ENCODE measurements at regions not wholly inside any gene's neighbourhood (a gene's known extent, or its start where the extent isn't known, plus 50 kb on each side); places are given as distances from the start of the nearest gene placed in this dataset.

DNA sequence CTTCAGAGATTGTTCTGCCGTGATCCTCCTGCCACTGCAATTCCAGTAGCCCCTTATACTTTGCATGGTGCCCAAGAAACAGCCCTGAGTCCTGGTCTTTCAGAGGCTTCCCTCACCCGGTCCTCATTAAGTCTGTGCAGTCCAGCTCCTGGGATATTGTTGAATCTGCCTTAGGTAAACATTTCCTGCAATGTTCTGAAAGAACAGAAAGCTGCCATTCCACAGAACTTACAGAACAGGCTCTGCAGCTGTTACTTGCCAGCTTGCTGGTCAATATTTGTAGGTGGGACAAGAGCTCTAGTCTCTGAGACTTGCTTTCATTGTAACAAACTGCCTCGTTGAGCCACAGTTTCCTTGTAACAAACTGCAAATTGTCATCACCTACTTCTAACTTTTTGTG is 115.0 kb upstream of the KIF5B start:
- no peak for DNase-seq (ENCODE audit: low read depth)

DNA sequence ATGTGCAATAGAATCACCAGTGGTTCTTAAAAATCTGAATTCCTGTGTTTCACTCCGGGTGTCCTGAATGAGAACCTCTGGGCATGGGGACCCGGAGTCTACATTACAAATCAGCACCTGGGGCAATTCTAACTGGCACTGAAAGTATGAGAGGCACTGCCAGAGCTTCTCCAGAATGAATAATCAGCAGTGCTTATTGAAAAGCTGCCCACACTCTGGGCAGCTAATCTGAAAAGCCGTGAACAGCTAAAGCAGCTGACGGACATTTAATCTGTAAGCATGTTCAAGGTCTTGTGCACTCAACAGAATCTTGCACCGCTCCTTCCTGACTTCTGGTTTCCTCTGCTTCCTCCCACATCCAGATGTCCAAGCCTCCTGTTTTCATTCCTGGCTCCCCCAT is 113.3 kb upstream of the KIF5B start:
- DNase-seq (ENCODE audit: low read depth) = no peak

DNA sequence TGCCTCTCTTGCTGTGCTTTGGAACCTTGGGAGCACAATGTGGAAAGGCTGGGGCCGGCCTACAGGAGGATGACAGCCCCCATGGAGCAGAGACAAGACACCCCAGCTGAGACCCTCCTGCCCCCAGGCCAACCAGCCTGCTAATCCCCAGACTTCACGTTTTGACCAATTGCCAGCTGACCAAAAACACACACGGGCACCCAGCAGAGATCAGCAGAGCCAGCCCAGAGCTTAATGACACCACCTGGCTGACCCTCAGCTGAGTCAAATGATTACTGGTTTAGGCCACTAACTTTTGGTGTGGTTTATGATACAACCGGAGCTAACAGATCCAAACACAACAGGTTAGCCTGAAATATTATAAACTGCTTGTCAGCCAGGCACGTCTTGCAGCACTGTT is 111.2 kb upstream of the KIF5B start:
- no peak for DNase-seq (ENCODE audit: low read depth)

- DNase-seq (ENCODE audit: low read depth) = no peak
These were observed 110.1 kb upstream of the KIF5B start for GRCh38 chr10:32166365-32166764.

- no peak for DNase-seq (ENCODE audit: low read depth)
These were observed 107.5 kb upstream of the KIF5B start for GRCh38 chr10:32163762-32164148.

DNA sequence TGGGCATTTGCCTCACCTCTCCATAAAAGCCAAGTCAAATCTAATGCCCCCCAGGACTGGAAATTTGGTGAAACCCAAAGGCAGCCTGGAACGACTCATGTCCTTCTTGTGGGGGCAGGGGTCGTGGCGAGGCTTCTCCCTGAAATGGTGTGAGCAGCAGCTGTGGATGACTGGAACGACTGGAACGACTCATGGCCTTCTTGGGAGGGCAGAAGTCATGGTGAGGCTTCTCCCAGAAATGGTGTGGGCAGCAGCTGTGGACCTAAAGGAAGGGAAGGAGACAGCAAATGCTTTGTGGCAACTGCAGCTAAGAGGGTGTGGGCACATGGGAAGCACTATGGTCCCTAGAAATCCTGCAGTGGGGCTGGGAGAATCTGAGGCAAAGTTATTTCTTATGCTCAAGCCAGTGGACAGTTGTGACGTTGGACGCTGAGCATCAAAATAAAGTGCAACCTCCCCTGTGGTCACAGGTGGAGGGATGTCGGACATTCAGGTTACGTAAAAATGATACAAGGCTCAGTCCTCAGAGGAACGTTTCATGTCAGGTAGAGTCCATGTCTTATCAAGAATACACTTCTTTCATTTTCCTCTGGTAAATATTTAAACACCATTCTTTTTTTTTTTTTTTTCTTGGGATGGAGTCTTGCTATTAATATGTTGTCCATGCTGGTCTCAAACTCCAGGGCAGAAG is 107.0 kb upstream of the KIF5B start:
- no peak for DNase-seq (ENCODE audit: low read depth)

DNA sequence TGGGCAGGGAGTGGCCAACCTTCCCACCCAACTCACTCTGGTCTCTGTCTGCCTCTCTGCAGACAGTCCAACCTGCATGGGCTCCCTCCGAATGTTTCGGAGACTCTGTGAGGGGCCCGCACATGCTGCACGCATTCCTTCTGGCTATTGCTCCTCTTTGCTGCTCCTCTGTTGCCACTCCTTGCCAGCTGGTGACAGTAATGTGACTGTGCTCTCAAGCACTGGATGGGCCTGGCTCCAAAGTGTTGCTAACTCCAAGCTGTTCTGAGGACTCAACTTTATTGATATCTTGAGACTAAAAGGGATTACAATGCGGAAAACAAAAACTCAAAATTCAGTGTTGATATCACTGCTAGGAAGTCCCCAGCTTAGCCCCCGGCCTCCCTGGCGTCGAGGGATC is 105.4 kb upstream of the KIF5B start:
- DNase-seq (ENCODE audit: low read depth) = no peak

GRCh38 chr10:32160864-32161263 is 104.6 kb upstream of the KIF5B start:
- no peak for DNase-seq (ENCODE audit: low read depth)

DNA sequence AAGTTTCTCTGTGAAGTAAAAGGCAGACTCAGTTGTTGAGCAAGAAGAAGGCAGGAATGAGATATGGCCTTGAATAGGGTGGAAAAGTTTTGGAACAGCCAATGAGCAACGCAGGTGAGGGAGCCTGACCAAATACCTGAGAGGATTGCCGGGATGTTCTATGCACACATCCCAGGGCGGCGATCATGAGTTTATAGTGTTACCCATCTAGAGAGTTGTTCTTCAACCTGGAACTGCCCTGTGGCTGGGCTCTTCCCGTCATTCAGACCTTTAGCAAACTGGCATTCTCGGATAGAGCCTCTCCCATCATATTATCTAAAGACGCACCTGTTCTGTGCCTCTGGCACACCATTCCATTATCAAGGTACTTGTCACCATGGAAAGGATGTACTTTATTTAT is 103.0 kb upstream of the KIF5B start:
- no peak for DNase-seq (ENCODE audit: low read depth)

DNA sequence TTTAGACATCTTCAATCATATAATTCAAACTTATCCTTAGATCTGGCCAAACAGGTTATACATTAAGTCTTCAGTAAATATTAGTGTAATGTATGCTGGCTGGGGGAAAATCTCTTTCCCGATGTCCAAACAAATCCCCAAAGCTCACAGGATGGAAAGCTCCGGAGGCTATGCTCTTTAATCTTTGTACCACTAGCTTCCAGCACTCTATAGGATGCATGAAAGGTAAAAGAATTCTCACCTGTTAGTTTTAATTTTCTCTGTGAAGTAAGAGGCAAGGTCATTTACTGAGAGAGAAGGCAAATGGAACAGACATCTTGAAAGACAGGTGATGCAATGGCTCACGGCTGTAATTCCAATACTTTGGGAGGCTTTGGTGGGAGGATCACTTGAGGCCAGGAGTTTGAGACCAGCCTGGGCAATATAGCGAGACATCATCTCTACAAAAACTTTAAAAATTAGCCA is 99.8 kb upstream of the KIF5B start:
- DNase-seq (ENCODE audit: low read depth) = no peak

GRCh38 chr10:32155075-32155516 is 98.9 kb upstream of the KIF5B start:
- DNase-seq (ENCODE audit: low read depth) = no peak

DNA sequence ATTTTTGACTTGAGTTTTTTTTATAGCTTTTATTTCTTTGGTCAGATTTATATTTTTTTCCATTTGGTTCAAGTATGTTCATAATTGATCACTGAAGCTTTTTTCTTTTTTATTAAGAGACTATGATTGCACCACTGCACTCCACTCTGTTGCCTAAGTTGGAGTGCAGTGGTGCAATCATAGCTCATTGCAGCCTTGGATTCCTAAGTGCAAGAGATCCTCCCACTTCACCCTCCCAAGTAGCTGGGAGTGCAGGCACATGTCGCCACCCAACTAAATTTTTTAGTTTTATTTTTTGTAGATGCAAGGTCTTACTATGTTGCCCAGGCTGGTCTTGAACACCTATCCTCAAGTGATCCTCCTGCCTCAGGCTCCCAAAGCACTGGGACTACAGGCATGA is 97.7 kb upstream of the KIF5B start:
- DNase-seq (ENCODE audit: low read depth) = no peak

DNA sequence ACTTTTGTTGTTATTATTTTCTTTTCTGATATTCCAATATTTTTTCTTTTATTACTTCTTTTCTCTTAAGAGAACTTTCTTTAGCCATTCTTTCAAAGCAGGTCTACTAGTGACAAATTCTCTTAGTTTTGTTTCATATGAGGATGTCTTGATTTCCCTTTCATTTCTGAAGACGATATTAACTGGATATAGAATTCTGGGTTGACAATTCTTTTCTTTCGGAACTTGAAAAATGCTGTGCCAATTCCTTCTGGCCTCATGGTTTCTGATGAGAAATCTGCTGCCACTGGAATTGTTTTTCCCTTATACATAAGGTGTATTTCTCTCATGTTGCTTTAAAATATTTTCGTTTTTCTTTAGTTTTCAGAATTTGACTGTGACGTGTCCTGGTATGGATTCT is 97.0 kb upstream of the KIF5B start:
- DNase-seq (ENCODE audit: low read depth) = no peak

DNA sequence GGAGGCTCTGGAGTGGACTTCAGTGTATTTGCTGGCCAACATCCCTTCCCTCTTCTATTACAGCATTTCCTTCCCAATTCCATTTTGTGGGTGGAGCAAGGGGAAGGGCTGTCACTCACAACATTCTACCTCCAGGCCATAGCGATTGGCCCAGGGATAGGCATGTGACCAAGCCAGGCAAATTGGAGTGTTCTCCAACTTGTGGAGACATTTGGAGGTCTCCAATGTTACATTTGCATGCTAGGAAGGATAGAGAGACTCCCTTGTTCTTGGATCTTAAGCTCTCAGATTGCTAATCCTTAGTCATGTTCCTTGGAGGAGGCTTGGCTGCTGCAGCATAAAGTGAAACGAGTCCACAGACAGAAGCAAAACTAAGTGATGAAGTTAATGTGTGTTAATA is 95.6 kb upstream of the KIF5B start:
- DNase-seq (ENCODE audit: low read depth) = no peak

- no peak for DNase-seq (ENCODE audit: low read depth)
These were observed 94.4 kb upstream of the KIF5B start for GRCh38 chr10:32150532-32151101.

DNA sequence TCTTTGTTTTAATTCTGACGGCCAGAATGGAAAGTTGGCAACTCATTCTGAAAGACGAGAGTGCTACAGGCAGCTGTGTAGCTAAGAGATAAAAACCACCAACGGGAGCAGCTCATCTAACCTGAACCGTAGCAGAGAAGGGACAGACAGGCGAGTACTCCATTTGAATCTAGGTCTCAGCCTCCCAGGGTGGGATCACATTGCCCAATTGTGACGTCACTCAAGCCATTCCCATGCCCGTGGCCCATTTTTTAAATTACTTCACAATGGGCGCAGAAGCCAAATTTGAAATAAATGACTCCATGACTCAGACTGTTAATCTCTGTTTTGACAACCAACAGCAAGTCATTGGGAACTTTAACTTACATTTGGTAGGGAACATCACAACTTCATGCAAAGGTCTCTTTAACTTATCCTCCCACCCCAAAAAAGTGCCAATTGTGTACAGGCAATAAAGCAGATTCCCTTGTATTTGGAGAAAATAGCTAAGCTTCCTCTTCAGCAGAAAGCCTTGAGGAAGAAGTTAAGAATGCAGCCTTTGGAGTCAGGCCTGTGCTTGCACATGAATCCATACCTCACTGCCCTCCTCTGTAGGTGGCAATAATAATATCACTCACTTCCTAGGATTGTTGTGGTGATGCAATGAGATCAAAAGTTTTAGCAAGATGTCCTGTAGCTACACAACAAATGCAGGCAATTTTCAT is 93.2 kb upstream of the KIF5B start:
- DNase-seq (ENCODE audit: low read depth) = no peak

- DNase-seq (ENCODE audit: low read depth) = no peak
These were observed 92.6 kb upstream of the KIF5B start for GRCh38 chr10:32148864-32149251.

DNA sequence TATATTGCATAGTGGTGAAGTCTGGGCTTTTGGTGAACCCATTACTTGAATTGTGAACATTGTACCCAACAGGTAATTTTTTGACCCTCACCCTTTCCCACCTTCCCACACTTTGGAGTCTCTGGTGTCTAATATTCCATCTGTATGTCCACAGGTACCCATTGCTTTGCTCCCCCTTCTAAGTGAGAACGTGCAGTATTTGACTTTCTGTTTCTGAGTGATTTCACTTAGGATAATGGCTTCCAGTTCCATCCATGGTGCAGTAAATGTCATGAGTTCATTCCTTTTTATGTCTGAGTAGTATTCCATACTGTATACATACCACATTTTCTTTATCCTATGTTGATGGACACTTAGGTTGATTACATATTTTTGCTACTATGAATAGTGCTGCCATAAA is 91.5 kb upstream of the KIF5B start:
- DNase-seq (ENCODE audit: low read depth) = no peak

DNA sequence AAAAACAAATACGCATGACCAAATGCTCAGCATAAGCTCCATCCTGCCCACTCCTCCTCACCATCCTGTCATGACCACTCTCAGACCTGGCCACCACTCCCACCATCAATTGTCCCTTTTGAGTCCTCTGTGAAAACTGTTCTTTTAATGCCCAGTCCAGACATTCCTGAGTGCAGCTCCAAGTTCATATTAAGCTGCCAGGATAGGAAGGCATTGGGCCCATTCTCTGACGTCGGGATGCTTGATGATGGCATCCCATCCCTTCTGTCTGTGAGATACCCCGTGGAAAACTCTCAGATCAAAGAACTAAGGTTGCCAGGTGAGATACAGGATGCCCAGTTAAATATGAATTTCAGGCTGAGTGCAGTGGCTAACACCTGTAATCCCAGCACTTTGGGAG is 89.9 kb upstream of the KIF5B start:
- no peak for DNase-seq (ENCODE audit: low read depth)

DNA sequence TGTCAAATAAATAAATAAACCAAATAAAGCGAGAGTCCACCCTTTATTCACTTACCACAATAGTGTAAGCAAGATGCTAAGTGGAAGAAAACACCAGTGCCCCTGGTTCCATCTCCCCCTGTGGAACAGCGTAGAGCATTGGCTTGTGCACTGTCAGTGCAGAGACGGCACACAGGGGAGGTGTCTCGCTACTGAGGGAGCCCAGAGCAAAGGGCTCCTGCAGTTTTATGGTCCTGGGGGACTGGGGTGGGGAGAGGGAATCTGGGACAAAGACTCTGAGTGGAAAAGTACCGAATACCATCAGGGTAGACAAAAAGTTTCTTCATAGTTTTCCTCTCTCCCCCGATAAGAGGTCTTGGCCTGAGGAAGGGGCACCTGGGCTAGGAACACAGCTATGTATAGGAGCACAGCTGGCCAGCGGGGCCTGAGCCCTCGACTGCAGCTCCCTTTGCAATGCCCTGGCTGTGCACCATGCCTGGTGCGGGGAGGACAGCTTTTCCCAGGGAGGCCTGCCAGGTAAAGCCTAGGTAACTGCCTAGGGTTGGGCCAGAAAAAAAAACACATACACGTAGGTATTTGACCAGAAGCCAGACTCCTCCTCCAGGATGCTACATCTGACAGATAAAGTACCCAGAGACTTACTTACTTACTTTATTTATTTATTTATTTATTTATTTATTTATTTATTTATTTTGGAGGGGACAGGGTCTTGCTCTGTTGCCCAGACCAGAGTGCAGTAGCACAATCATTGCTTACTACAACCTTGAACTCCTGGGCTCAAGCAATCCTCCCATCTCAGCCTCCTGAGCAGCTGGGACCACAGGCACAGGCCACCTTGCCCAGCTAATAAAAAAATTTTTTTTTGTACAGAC is 88.8 kb upstream of the KIF5B start:
- no peak for DNase-seq (ENCODE audit: low read depth)

GRCh38 chr10:32143302-32143847 is 87.2 kb upstream of the KIF5B start:
- no peak for DNase-seq (ENCODE audit: low read depth)

DNA sequence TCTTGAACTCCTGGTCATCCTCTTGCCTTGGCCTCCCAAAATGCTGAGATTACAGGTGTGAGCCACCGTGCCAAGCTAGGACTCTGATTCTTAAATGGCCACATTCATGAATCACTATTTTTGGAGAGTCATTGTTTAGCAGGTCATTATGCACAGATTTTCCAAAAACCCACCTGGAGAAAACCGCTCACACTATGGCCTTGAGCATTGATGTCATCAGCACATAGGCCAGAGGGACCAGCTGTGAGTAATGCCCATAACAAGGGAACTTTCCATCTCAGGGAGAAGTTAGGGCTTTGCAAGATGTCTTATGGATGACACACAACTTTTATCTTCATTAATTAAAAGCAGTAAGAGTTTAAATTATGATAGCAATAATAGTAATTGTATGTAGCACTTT is 86.4 kb upstream of the KIF5B start:
- DNase-seq (ENCODE audit: low read depth) = no peak

Data from CMK (cell line).